T-helper 22 cell (primary cell): ENCODE measurements at regions not wholly inside any gene's neighbourhood (a gene's known extent, or its start where the extent isn't known, plus 50 kb on each side); places are given as distances from the start of the nearest gene placed in this dataset.

Experiments
- DNase-seq: peaks from one replicate; pipeline ENCODE4 v3.0.0-alpha.2; 2020; ENCODE audit warnings: low read depth

- no peak for DNase-seq
Observed at GRCh38 chr2:193973781-193974180, 1683.2 kb upstream of the SLC39A10 start.

- DNase-seq = no peak
Observed at GRCh38 chr2:193966590-193966989, 1690.4 kb upstream of the SLC39A10 start.

- no peak for DNase-seq
Observed at GRCh38 chr2:193965263-193965662, 1691.8 kb upstream of the SLC39A10 start.

GRCh38 chr2:193963472-193964119 is 1693.4 kb upstream of the SLC39A10 start:
- DNase-seq = no peak

DNA sequence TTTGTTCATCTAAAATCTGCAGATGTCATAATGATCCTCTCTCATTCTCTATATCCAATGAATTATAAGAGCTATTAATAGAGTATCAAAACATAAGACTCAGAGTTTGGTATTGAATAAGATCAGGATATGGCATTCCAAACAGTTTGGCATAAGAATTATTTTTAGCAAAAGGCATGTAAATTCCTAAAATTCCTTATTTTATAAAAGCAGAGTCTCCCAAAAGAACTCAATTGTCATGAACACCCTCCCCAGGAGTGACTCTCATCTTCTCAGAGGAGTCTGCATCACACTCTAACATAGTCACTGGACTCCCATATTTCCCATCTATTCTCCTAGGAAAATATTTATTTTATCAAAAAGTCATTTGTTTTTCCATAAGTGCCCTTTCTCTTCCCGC is 1710.2 kb upstream of the SLC39A10 start:
- no peak for DNase-seq

DNA sequence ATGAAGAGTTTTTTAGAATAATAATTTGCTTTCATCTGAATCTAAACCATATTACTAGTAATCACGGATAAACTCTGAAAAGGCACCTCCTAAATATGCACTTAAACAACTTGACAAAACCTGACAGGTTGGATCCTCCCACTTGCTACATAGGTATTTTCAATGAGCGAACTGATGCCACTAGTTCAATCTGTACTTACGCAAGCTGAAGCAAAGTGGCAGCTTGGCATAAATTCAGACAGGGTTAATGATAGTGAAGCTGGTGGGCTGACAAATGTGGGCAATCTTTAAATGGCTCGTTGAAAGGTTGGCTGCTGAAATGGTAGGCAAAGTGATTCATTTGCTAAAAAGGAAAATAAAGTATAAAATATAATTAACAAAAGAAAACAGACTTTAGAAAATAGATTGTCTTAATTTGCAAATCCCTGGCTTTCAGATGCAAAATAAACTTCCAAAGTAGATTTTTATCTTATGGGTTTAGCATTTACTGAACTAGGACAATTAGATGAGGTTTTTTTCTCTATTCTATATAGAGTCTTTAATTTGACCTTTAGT is 1713.5 kb upstream of the SLC39A10 start:
- no peak for DNase-seq

GRCh38 chr2:193935114-193935513 is 1721.9 kb upstream of the SLC39A10 start:
- no peak for DNase-seq

DNA sequence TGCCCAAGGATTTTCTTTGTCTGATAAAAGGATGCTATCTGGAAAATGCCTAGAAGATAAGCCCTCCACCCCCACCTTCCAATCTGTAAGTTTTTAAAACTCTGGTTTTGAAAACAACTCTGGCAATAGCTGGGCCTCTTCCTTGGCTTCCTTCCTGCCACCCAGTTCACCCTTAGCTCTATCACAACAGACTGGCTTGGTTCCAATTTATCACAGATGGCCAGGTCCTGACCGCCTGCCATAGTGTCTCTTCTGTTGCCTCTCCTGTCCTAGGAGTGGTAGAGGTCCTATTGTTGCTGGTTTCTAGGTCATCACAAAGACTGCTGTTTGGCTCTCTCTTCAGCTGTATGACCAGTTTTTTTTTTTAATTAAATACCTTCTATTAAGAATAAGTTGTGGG is 1727.9 kb upstream of the SLC39A10 start:
- no peak for DNase-seq

DNA sequence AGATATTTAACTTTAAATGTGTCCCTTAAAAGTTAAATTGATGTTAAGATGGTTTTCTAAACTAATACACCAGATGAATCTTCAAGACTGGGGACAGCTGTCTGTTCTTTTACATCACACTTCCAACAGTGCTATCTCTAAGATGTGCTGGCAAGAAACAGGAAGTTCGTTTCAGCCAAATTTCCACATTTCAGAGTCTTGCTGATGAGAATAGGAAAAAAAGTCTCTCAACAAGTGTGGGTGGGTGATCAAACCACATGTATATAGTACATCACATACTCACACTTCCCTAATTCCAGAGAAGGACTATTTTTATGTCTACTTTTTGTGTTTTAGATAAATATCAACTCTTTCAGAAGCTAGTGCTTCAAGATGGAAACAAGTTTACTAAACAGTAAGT is 1712.8 kb upstream of the TMEFF2 start:
- no peak for DNase-seq

DNA sequence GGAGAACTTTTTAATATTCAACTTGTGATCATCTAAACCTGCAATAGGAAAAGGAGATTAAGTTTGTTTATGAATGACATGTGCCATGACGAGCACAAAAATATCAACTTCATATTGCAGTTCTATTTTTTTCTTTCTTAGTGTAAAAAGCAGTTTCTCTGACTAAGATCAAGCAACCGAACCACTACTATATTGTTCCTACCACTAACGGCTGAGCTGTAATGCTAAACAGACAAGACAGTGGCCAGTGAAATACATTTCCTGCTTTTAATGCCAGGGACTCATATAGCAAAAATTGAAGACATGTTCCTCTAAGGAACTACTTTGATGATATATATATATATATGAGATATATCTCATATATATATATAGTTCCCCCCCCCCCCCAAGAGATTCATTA is 1705.6 kb upstream of the TMEFF2 start:
- DNase-seq = no peak

DNA sequence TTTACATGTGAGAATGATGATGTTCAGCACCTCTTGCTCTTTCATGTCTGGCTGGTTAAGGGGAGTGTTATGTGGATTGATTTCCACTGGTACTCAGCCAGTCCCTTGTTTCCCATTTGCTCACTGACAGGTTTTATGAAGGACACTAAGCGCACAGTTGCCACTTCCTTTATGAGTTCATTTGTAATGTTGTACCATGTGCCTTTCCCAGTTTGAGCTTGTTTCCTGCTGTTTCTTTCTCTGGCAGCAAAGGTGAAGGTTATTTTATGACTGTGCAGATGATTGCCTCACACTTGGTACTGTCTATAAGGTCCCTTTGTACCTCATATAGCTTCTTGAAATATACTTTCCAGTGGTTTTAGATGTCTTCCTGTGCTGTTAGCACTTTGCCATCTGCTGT is 1700.5 kb upstream of the TMEFF2 start:
- no peak for DNase-seq

GRCh38 chr2:193894081-193894480 is 1699.3 kb upstream of the TMEFF2 start:
- no peak for DNase-seq

DNA sequence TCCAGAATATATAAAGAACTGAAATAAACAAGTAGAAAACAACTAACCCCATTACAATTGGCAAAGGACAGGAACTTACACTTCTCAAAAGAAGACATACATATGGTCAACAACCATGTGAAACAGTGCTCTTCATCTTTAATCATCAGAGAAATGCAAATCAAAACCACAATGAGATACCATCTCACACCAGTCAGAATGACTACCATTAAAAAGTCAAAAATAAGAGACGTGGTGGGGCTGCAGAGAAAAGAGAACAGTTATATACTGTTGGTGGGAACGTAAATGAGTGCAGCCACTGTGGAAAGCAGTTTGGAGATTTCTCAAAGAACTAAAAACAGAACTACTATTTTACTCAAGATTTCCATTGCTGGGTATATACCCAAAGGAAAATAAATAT is 1696.3 kb upstream of the TMEFF2 start:
- no peak for DNase-seq

DNA sequence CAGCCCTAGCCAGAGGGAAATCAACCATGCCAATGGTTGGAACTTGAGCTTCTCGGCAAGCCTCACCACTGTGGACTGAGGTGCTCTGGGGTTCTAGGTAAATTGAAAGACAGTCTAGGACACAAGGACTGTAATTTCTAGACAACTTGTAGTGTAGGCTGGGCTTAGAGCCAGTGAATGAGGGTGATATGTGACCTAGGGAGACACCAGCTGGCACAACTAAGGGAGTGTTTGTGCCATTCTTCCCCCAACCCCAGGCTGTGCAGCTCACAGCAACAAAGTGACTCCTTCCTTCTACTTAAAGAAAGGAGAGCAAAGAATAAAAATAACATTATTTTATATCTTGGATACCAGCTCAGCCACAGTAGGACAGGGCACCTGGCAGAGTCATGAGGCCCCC is 1690.7 kb upstream of the TMEFF2 start:
- DNase-seq = no peak

DNA sequence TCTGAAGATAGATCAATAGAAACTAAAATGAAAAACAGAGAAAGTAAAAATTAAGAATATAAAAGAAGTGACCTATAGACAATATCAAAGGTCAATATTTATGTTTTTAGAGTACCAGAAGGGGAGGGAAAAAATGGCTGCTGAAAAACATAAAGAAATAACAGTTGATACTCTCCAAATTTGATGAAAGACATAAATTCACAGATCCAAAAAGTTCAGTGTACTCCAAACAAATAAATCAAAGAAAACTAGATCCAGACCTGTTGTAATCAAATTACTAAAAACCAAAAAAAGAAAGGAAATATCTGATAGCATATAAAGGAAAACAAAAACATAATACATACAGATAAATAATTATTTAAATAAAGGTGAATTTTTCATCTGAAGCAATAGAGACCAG is 1689.1 kb upstream of the TMEFF2 start:
- DNase-seq = no peak

DNA sequence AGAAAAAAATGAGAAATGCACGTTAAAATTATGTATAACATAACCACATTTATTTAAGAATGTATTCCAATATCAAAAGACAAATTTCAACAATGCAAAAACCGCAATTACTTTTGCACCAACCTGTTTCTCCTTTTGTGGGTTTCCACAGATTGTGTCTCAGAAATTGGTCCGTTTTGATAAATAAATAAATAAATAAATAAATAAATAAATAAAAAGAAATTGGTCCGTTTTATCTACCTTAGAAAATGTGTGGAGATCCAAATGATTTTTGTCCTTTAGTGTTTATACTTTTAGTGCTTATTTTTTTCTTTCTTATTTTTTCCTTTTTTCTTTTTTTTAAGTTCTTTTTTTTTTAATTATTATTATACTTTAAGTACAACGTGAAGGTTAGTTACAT is 1682.2 kb upstream of the TMEFF2 start:
- DNase-seq = no peak

DNA sequence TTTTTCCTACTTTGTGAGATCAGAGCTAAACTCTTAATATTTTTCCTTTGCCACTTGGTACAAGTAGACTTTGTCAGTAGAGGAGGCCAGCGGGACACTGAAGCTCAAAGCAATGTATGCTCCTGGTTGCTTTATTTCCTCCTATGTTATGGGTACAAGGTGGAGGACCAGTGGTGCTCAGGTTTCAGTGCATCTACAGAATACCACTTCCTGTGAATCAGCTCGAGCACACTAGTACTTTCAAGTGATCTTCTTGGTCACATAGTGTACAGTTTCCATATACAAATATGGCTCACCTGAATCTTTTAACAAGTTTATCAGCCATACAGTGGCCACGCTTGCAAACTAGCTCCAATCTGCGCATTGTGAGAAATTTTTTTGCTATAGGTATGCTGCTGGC is 1674.8 kb upstream of the TMEFF2 start:
- no peak for DNase-seq

- DNase-seq = no peak
Observed at GRCh38 chr2:193868833-193869232, 1674.1 kb upstream of the TMEFF2 start.

DNA sequence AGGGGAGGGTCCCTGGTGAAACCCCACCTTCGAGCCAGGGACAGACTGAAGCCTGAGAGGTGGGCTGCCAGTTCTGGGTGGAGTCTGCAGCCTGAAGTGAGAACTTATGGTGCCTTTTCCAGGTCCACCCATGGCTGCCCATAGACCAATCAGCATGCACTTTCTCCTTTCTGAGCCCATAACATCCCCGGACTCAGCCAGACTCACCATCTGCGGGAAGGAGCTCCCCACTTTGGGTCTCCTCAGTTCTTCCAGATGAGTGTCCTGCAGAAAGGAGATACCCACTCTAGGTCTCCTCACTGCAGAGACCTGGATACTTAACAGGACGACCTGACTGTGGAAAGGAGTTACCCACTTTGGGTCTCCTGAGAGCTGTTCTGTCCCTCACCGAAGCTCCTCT is 1673.4 kb upstream of the TMEFF2 start:
- no peak for DNase-seq

DNA sequence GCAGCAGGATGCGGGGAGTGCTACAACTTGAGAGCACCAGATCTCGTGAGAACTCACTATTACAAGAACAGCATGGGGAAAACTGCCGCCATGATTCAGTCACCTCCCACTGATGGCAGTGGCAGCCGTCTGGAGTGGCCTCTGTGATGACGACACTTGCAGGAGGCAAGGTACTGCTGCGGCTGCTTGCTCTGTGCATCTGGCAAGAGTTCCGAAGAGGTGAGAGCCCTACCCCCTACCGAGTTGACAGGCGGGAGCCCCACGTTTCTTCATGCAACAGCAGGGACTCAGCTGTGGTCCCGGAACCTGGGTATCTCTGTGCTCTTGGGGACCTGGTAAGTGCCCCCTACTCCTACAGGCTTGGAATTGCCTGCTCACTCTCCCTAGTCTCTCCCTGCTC is 1672.7 kb upstream of the TMEFF2 start:
- DNase-seq = no peak

- DNase-seq = no peak
Observed at GRCh38 chr2:193861557-193861956, 1666.8 kb upstream of the TMEFF2 start.

DNA sequence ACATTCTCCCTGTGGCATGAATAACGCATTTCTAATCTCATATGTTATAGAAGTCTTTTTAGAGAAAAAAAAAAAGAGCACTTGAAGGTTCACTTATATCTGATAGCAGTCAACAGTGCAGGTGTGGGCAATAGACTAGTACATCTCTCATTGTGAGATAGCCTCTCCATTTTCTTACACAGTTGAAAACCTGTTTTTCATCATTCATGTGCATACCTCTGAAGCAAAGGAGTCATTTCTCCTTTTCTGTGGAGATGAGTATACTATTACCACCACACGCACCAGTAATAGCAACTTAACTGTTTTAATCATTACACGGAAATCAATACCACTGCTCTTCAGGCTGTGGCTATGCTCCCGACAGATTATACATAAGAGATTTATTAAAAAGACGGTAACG is 1653.3 kb upstream of the TMEFF2 start:
- no peak for DNase-seq

DNA sequence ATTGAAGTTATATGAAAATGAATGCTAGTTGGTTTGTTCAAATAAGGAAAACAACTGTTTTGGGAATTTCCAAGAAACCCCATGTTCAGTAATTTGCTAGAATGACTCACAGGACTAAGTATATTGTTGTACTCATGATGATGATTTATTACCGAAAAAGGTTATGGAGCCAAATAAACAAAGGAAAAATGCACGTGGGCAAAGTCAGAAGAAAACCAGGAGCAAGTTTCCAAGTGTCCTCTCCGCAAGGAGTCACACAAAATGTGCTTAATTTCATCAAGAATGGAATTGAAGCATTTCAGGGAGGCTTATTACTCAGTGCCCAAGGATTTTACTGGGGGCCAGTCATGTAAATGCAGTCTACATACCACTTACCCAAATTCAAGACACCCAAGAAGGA is 1652.4 kb upstream of the TMEFF2 start:
- DNase-seq = no peak

DNA sequence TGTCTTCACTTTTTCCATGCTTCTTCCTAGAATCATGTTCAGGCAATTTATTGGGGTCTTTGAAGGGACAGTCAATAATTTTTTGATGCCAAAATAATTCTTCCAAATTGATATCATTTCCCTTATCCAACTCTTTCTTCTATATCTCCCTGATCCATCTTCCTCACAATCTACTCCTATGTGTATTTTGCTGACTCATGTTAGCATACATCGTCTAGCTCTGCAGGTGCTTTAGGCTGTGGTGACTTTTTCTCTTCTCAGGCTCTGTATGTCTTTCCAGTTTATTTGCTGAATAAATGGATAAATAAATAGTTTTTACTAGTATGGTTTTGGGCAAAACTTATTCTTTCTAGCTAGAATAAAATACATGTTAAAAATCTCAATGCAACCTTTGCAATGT is 1650.9 kb upstream of the TMEFF2 start:
- DNase-seq = no peak

- DNase-seq = no peak
Observed at GRCh38 chr2:193843675-193844074, 1648.9 kb upstream of the TMEFF2 start.
